Effector CD8-positive, alpha-beta T cell (primary cell): ENCODE measurements at regions not wholly inside any gene's neighbourhood (a gene's known extent, or its start where the extent isn't known, plus 50 kb on each side); places are given as distances from the start of the nearest gene placed in this dataset.

Experiments
- DNase-seq: peaks from one replicate; lab custom pipeline; 2025; lab: John Stamatoyannopoulos, UW

DNA sequence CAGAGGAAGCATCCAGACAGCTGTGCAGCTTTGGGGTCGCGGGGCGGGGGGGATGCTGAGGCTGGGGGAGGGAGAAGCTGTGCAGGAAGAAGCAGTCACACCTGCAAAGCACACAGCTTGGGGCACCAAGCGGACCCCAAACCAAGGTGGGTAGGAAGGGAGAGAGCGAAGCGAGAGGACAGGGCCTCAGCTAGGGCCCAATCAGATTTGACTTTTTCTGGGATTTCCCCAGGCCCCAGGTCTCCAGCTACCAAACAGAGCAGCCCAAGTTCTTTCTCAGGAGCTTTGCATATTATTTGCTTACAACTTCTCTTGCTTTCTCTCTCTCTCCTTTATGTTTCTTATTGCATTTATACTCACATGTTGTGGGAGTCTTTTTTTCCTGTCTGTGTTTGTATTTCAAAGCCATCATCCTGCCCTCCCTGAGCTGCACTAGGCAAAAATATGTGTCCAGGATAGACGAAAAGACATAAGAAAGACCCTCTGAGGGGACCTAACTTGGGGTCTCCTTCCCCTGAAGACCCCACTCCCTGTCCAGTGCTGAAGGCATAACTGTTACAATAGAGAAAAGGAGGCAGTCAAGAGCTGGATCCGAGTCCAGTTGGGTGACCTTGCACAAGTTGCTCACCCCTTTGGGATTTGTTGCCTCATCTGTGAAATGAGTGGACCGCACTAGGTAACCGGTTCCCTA is 50.6 kb upstream of the SMNDC1 start:
- no peak for DNase-seq

DNA sequence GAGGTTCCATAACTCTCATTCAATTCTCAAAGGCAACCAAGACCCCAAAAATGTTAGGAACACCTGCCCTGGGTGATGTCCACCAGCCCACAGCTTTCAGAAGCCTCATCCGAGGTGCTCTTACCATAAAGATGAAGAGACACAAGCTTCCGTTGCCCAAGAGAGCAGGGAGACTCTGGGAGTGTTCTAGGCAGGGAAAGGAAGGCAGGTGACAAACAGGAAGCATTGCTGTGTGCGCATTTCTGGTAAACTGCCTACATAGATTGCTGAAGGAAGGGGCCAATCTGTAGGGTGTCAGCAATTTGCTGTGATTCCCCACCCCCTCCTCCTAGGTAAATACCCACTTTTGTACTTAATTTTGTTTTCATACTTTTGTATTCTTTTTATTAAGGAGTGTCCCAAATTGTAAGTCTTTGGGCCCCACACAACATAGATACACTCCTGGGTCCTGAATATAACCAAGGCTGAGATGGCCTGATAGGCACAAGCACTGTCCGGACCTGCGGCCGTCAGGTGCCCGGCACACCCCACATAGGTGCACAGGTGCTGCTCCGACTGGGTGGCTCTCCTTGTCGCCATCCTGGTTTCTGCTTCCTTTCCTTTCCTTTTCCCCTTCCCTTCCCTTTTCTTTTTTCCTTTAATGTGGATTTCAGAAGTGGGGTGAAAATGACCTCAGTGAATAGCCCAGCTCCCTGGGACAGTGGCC is 51.4 kb upstream of the SMNDC1 start:
- DNase-seq = no peak

- DNase-seq = no peak
These were observed 52.0 kb upstream of the SMNDC1 start for GRCh38 chr10:110356628-110357245.

- no peak for DNase-seq
These were observed 52.6 kb upstream of the SMNDC1 start for GRCh38 chr10:110357252-110357780.

DNA sequence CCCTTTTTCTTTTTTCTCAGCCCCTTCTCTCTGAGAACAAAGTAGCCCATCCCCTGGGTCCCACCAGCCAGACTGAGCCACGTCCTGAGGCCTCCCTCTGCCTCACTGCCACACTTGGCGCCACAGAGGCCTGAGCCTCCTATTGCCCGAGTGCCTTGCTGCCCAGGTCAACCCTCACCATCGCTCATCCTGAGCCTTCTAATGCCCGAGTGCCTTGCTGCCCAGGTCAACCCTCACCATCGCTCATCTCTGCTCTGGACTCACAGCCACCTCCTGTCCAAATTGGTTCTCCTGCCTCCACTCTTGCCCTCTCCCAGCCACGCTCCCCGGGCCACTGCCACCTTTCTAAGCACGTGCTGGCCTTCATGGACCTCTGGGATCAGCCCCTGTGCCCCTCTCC is 53.2 kb upstream of the SMNDC1 start:
- DNase-seq = no peak

GRCh38 chr10:110358278-110358677 is 53.6 kb upstream of the SMNDC1 start:
- no peak for DNase-seq

GRCh38 chr10:110358869-110359629 is 54.3 kb upstream of the SMNDC1 start:
- no peak for DNase-seq

DNA sequence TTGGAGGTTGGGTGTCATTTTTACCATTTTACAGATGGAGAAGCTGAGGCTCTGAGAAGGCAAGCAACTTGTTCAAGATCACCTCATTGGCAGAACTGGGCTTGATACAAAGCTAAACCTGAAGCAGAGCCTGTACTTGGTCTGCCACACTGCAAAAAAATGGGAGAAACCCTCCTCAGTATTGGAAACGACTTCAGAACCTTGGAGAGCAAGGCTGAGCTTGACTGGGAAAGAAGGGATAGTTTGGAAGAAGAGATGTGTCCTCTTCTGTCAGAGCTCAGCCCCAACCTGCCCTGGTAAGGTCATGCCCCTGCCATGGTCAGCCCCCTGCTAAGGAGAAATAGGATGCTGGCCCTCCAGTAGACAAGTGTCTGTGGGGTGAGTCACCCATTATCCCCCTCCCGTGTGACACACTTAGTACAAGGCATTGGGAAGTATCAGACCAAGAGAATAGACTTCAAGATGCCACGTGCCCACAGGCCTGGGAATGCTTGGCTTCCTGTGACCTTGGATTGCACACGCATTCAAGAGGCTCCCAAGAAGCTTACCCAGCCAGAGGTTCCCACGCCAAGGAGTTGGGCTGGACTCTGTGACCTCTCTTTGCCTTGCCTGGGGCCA is 56.2 kb upstream of the SMNDC1 start:
- DNase-seq = no peak

DNA sequence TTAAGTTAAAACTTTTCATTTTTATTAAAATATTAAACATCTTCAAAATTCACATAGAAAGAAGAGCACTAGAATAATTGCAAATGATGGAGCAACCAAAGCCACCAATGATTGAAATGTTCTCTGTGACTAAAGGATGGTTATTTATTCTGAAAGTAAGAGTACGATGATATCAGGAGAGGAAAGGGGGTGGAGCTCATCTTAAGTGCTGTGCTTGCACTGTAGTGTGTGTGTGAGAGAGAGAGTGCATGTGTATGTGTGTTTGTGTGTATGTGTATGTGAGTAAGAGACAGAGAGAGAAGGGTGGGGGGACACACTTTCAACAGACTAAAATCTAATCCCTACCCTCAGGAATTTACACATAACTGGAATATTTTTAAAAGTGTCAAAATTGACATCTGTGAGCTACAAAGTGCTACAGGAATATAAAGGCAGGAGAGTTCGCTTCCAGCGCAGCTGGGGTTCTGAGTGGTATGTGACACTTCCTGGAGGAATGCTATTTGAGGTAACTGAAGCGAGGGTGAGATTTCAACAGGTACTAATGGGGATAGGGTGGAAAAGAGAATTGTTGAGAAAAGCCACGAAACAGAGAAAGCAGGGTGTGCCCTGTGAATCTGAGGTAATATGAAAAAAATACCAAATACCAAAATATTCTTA is 57.2 kb upstream of the SMNDC1 start:
- no peak for DNase-seq

DNA sequence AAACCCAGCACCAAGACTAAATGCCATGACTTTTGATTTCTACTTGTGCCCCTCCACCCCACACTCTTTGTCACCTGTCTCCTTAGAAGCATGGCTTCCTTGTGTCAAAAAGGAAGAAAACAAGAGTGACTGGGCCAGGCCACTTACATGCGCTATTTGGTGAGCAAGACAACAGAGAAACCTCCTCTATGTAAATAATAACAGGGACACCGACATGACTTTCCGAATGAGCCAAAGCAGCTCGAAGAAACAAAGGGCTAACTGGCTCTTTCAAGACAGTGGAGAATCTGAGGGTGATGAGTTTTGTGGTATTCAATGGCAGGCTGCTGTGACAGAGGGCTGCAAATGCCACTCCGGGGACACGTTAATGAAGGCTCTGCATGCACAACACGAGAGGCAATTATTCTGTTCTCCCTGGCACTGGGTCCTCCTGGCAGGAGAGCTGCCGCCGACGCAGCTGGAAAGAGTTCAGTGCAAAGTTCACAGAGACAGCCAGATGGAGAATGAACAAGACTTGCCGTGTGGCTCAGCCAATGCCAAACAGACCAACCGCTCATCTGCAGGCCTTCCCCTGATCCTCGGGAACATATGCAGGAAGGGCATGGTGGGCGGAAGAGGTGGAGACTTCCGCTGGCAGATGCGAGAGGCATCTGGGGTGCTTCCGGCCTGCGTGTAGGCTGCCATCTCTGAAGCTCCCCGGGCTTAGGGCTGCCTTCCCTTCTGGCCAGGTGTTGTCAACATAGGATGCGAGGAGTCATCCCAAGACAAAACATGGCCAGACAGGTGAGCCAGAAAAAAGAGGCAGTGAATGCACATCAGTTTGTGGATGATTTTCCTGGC is 59.1 kb upstream of the SMNDC1 start:
- DNase-seq = no peak

GRCh38 chr10:110364531-110364937 is 59.8 kb upstream of the SMNDC1 start:
- DNase-seq = no peak

DNA sequence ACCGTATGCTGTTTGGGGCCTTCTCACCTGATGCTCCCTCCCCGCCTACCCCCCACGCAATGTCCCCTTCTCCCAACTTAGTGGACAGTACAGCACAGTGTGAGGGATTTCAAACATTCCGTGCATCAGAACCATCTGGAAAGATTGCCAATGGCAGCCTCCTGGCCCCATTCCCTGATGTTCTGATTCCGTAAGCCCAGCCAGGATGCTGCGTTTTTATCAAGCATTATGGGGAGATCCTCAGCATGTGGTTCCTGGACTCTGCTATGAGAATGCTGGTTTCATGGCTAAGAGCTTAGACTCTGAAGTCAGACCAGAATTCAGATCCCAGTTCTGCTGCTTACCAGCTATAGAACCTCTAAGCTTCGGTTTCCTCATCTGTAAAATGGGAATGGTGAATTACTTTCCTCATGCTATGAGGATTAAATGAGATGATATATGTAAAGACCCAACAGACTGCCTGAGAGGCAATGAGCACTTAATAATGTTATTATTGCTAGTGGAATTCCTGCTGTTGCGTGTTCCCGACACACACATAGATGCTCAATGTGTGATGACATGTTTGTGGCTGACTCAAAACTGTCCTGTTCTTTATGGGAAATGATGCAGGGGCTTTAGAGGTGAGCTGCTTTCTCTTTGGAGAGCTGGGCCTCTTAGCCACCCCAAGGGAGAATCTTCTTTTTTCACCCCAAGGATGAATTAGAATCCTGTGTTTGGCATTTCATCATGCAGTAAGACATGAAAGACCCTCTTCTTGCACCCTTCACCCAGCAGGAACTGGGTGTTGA is 60.8 kb upstream of the SMNDC1 start:
- no peak for DNase-seq

DNA sequence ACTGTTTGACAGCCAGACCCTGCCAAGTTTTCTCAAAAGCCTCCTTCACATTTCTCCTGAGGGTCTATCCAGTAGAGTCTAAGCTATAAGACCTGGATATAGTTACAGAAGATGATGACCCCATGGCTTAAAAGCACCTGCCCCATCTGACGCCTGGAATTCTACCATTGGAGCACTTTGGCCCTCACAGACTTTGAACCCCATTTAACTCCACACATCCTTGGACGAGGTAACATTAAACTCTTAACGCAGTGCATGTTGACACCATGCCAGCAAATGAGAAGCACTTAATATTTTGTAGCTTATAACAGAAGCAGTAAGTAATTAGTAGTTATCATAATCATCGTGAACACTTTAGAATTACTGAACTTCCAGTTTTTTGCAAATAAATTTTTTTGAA is 61.9 kb upstream of the SMNDC1 start:
- DNase-seq = no peak

DNA sequence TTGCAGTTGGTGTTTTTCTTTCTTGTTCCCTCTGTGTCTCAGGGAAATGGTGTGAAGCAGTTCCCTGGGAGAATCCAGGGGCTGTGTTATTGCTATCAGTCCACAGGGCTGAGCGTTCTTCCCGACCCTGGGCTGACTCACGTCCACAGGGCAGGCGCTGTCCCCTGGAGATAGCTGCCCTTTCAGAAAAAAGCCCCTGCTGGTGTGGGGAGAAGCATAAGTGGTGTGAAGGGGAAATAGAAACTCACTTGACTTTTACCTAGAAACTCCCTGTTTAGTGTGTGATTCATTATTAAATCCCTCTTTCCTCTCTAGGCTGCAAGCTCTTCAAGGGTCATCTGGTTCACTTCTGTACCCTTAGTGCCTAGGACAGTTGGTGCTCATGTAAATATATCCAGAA is 63.3 kb upstream of the SMNDC1 start:
- DNase-seq = no peak

DNA sequence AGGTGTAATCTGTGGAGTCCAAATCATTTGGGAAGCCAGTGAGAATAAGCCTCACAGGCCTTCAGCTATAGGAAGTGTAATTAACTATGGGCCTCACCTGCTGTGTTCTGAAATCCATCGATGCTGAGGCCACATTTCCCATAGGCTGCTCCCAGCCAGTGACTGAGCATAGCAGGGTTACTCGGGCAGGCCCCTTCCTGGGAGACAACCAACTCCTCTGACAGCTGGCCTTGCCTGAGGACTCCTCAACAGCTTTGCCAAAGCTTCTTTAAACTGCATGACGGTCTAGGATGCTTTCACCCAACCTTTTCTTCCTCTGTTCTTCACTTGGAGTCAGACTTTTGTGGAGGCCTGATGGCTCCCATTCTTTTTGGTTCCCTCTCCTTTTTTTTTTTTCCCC is 63.8 kb upstream of the SMNDC1 start:
- DNase-seq = no peak

DNA sequence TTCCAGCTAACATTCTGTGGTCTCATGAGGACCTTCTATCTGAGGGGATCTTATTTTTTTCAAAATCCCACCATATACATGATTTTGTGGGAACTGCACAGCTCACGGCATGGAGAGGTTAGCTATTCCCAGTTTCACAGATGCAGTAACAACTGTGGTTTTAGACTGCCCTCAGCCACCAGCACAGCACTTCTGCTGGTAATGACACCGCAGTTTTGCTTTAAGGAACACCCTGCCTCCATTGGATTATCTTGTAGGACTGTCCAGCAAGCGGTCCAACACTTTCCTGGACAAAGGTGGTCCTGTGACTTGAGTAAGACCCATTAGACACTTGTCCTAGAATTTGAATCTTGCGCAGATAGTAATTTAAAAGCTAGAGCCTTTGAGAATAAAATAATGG is 65.3 kb upstream of the SMNDC1 start:
- no peak for DNase-seq

DNA sequence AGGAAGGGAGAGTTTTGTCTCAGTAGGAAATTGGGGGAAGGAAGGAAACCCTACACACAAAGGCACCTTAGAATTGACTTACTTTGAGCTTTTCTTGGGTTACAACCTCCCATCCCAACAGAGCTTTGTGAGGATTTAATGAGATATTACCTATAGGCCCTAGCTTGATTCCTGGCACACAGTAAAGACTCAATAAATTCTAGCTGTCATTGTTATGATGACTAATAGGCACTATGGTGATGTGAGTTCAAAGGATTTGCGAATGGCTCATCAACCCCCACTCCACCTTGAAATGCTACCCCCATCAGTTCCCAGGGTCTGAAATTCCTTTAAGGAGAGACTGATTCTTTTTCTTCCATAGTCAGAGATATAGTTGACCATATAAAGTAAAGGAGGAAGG is 67.9 kb upstream of the SMNDC1 start:
- no peak for DNase-seq

DNA sequence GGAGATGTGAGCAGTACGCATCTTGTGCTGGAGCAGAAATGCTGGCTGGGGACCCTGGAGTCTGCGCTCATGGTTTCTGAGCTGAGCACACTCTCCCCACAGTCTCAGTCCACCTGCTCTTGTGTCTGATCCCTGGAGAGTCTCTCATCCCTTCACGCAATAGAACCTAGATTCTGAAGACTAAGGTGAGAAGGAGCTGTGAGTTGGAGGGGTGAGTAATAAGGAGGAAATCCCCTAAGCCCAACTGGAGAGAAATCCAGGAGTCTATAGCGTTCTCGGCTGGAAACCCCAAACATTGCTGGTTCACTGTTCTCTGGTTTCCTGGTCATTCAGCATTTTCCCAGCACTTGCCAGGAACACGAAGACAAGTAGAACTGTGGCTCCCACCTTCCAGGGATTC is 68.3 kb upstream of the SMNDC1 start:
- DNase-seq = no peak

GRCh38 chr10:110373857-110374654 is 69.3 kb upstream of the SMNDC1 start:
- DNase-seq = no peak
